ENCODE measurements at regions not wholly inside any gene's neighbourhood (a gene's known extent, or its start where the extent isn't known, plus 50 kb on each side); places are given as distances from the start of the nearest gene placed in this dataset.

DNA sequence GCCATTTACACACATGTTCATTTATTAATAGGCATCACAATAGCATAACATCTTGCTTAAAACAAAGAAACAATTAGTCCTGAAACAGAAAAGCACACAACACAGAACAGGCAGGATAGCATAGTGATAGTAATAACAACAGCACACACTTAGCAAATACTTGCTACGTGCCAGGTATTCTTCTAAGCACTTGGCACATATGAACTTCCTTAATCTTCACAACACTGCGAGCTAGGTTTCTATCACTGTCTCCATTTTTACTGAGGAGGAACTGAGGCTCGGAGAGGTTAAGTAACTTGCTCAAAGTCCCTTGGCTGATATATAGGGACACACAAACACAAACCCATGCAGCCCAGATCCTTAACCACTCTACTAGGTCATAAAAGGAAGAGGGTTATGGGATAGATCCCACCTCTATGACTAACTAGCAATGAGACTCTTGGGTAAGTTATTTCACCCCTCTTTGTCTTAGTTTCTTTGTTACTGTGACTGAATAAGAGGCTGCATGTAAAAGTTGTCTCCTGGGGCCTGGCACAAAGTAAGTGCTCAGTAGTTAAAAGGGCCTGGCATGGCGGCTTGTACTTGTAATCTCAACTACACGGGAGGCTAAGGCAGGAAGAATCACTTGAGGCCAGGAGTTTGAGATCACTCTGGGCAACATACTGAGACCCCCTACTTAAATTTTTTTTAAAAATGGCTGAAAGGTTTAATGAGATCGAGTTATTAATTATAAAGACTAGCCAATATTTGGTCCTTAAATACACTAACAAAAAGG is 181.0 kb upstream of the RHOBTB1 start:
- TF ChIP-seq, protein P1, sequence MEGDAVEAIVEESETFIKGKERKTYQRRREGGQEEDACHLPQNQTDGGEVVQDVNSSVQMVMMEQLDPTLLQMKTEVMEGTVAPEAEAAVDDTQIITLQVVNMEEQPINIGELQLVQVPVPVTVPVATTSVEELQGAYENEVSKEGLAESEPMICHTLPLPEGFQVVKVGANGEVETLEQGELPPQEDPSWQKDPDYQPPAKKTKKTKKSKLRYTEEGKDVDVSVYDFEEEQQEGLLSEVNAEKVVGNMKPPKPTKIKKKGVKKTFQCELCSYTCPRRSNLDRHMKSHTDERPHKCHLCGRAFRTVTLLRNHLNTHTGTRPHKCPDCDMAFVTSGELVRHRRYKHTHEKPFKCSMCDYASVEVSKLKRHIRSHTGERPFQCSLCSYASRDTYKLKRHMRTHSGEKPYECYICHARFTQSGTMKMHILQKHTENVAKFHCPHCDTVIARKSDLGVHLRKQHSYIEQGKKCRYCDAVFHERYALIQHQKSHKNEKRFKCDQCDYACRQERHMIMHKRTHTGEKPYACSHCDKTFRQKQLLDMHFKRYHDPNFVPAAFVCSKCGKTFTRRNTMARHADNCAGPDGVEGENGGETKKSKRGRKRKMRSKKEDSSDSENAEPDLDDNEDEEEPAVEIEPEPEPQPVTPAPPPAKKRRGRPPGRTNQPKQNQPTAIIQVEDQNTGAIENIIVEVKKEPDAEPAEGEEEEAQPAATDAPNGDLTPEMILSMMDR (conservative IDR thresholded peaks at IDR 0.05; ENCODE audit: low read depth, low read length) = no peak
- no peak for TF ChIP-seq EZH2 (IDR thresholded peaks at IDR 0.05; ENCODE audit: borderline replicate concordance, low read depth, low read length, poor library complexity, severe bottlenecking)
